Peyer's patch (tissue), 4 donors: ENCODE measurements at regions not wholly inside any gene's neighbourhood (a gene's known extent, or its start where the extent isn't known, plus 50 kb on each side); places are given as distances from the start of the nearest gene placed in this dataset.

ENCODE experiments used
- POLR2A ChIP-seq, 2 donors: fragments of 450-650 bp; IDR thresholded peaks; one replicate each; pipeline ENCODE4 v1.5.1; 2017; ENCODE audit warnings: antibody characterized with exemption in 2 of 2, mild to moderate bottlenecking in 2 of 2, moderate library complexity in 2 of 2
- TF ChIP-seq, protein P1 (sequence below), 6 experiments: fragments of 450-650 bp in 4 of 6; fragments of 200-600 bp in 2 of 6; sonication (generic) in 1 of 6; IDR thresholded peaks; one replicate each; pipeline ENCODE4 v1.5.1; 2017 to 2019; ENCODE audit warnings: antibody characterized with exemption in 6 of 6, mild to moderate bottlenecking in 3 of 6, moderate library complexity in 1 of 6

GRCh38 chrX:122941806-122942205 is 242.3 kb upstream of the GRIA3 start:
- TF ChIP-seq POLR2A (IDR thresholded peaks at IDR 0.05) = no peak
- TF ChIP-seq, protein P1, sequence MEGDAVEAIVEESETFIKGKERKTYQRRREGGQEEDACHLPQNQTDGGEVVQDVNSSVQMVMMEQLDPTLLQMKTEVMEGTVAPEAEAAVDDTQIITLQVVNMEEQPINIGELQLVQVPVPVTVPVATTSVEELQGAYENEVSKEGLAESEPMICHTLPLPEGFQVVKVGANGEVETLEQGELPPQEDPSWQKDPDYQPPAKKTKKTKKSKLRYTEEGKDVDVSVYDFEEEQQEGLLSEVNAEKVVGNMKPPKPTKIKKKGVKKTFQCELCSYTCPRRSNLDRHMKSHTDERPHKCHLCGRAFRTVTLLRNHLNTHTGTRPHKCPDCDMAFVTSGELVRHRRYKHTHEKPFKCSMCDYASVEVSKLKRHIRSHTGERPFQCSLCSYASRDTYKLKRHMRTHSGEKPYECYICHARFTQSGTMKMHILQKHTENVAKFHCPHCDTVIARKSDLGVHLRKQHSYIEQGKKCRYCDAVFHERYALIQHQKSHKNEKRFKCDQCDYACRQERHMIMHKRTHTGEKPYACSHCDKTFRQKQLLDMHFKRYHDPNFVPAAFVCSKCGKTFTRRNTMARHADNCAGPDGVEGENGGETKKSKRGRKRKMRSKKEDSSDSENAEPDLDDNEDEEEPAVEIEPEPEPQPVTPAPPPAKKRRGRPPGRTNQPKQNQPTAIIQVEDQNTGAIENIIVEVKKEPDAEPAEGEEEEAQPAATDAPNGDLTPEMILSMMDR (IDR thresholded peaks at IDR 0.05) = no peak
